Mesothelial cell of epicardium (in vitro differentiated cells): ENCODE measurements at regions not wholly inside any gene's neighbourhood (a gene's known extent, or its start where the extent isn't known, plus 50 kb on each side); places are given as distances from the start of the nearest gene placed in this dataset.
A peak's percentile ranks its signal among the peaks of the same experiment; 100 is the strongest.

ENCODE experiments used
- DNase-seq, 2 experiments: peaks; one replicate each; pipeline ENCODE4 v3.0.0; 2021; ENCODE audit warnings: low spot score in 2 of 2; ENCODE audit not compliant: unreplicated experiment in 2 of 2
- H3K27ac Mint-ChIP-seq: 2 replicates; pipeline ENCODE4 v1.8.0; 2021; ENCODE audit warnings: mixed read lengths
- H3K27me3 Mint-ChIP-seq: 2 replicates; pipeline ENCODE4 v1.8.0; 2021; ENCODE audit warnings: low read depth, mixed read lengths
- H3K36me3 Mint-ChIP-seq: 2 replicates; pipeline ENCODE4 v1.8.0; 2021; ENCODE audit warnings: mixed read lengths
- H3K4me1 Mint-ChIP-seq: 2 replicates; pipeline ENCODE4 v1.8.0; 2021; ENCODE audit warnings: mixed read lengths
- H3K4me3 Mint-ChIP-seq: 2 replicates; pipeline ENCODE4 v1.8.0; 2021; ENCODE audit warnings: mild to moderate bottlenecking, moderate library complexity, mixed read lengths
- H3K9me3 Mint-ChIP-seq: 2 replicates; pipeline ENCODE4 v1.8.0; 2021; ENCODE audit warnings: mixed read lengths
- TF ChIP-seq, protein P1 (sequence below): fragments of 200-600 bp; sonication (generic); IDR thresholded peaks from one replicate; pipeline ENCODE4 v1.5.0; 2021; ENCODE audit warnings: antibody characterized with exemption; ENCODE audit not compliant: unreplicated experiment

DNA sequence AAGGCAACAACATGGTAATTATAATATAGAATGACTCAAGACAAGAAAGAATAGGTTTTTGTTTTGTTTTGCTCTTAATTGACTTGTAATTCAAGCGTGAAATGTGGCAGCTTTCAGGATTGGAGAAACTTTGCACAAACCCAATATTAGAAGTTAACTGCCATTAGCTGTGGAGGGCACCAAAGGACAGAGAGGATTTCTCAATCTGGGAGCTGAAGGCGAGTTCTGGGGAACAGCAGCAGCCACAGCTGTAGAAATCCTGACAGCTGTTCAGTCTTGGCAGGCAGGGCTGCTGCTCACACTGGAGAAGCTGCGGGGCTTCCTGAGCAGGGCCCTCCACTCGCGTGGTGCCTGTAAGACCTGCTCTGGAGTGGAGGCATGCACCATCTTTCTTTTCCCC is 182.2 kb upstream of the IL12A start:
- peaks cover 43% of the 10 kb centered on the region for H3K4me1 Mint-ChIP-seq
- H3K27me3 Mint-ChIP-seq: no peaks in the 10 kb centered on the region
- DNase-seq: no peak
- no peaks in the 10 kb centered on the region for H3K9me3 Mint-ChIP-seq
- TF ChIP-seq, protein P1, sequence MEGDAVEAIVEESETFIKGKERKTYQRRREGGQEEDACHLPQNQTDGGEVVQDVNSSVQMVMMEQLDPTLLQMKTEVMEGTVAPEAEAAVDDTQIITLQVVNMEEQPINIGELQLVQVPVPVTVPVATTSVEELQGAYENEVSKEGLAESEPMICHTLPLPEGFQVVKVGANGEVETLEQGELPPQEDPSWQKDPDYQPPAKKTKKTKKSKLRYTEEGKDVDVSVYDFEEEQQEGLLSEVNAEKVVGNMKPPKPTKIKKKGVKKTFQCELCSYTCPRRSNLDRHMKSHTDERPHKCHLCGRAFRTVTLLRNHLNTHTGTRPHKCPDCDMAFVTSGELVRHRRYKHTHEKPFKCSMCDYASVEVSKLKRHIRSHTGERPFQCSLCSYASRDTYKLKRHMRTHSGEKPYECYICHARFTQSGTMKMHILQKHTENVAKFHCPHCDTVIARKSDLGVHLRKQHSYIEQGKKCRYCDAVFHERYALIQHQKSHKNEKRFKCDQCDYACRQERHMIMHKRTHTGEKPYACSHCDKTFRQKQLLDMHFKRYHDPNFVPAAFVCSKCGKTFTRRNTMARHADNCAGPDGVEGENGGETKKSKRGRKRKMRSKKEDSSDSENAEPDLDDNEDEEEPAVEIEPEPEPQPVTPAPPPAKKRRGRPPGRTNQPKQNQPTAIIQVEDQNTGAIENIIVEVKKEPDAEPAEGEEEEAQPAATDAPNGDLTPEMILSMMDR: no peak
- H3K4me3 Mint-ChIP-seq: no peak overlapping the region
- H3K27ac Mint-ChIP-seq: no peak overlapping the region
- H3K36me3 Mint-ChIP-seq: no peaks in the 10 kb centered on the region

DNA sequence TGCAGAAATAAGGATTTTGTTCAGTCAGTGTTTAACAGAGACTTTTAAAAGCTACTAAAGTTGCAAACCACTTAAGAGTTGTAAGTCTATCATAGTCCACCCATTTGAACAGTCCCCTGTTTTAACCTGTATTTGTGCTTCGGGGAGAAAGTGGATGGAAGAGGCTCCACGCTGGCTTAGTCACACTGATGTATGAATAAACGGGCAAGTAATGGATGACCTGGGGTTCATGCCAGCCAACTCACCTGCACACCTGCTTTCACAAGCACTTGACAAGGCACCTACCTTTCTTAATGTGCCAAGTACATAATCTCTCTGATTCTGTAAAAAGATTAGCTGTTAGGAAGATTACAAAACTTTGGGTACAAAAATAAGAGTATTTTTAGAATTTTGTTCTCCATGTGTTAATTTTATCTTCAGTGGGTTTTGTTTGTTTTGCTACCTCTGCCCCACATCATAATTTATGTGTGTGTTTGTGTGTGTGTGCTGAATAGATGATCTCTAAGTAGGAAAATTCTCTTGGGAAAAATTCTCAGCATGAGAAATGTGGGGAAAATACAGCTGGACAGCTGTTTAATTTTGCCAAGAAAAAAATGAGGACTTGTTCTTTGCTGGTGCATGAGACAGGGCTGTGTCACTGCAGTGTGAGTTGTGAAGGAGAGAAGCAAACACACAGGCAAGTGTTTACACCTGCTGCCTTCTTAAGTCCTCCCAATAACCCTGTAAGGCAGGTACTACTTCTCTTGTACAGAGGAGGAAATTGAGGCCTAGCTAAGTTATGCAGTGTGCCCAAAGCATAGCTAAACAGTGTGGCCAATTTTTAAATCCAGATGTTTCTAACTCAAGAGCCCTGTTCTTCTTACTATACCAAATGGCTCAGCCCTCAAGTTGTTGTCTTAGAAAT is 181.2 kb upstream of the IL12A start:
- no peaks in the 10 kb centered on the region for H3K36me3 Mint-ChIP-seq
- H3K27me3 Mint-ChIP-seq: no peaks in the 10 kb centered on the region
- TF ChIP-seq, protein P1: no peak
- H3K4me1 Mint-ChIP-seq: peaks cover 41% of the 10 kb centered on the region
- H3K27ac Mint-ChIP-seq: no peak overlapping the region
- no peak for DNase-seq
- no peaks in the 10 kb centered on the region for H3K9me3 Mint-ChIP-seq
- no peak overlapping the region for H3K4me3 Mint-ChIP-seq

DNA sequence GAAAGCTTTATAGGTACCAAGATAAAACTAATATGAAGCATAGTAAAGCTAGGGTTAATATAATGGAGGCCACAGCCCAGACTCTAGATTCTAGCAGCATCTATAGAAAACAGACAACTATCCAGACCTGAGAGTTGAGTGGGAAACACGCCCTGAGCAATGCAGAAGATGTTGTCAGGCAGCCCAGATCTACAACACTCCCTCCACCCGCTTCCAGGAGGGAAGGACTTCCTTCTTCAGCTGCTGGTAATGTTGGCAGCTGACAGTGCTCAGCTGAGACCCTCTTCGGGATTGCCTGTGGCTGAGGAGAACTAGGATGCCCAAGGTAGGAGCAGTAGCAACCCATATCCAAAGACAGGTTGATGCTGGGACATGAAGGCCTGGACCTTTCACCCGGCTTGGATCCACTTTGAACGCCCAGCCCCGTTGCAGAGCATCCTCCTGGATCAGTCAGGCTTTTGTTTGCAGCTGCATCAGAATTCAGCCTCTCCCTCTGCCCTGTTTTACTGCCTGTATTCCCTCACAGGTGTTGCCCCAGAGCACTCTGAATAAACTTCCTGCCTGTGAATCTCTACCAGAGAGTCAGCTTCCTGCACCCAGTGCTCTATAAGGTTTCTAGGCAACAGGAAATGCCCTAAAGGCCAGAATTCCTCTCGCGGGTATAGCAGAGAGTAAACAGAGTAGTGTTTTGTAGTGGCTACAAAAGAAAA is 174.7 kb upstream of the IL12A start:
- peaks cover 19% of the 10 kb centered on the region for H3K4me1 Mint-ChIP-seq
- TF ChIP-seq, protein P1: no peak
- no peak overlapping the region for H3K4me3 Mint-ChIP-seq
- no peaks in the 10 kb centered on the region for H3K27me3 Mint-ChIP-seq
- no peaks in the 10 kb centered on the region for H3K9me3 Mint-ChIP-seq
- H3K27ac Mint-ChIP-seq: peak overlapping the region; percentile 10
- DNase-seq: no peak
- H3K36me3 Mint-ChIP-seq: peaks cover 3% of the 10 kb centered on the region

DNA sequence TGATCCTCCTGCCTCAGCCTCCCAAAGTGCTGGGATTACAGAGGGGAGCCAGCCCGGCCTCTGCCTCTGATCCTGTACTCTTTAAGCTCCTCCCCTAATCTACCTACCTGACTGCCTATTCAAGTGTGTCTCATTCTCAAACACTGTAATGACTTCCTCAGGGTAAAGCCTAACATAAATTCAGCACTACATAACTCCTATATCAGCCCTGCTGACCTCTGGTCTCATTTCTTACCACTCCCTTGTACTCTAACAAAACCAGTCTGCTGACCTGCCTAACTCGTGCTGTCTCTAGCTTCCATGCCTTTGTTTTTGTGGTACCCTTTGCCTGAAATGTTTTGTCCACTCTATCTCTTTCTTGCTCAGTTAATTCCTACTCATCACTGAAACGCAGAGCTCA is 172.1 kb upstream of the IL12A start:
- Mint-ChIP-seq H3K27ac (no peak overlapping the region), H3K4me3 (no peak overlapping the region), H3K4me1 (peaks cover 38% of the 10 kb centered on the region), H3K9me3 (no peaks in the 10 kb centered on the region), H3K36me3 (peaks cover 3% of the 10 kb centered on the region), H3K27me3 (no peaks in the 10 kb centered on the region)
- TF ChIP-seq, protein P1: no peak
- DNase-seq: no peak

DNA sequence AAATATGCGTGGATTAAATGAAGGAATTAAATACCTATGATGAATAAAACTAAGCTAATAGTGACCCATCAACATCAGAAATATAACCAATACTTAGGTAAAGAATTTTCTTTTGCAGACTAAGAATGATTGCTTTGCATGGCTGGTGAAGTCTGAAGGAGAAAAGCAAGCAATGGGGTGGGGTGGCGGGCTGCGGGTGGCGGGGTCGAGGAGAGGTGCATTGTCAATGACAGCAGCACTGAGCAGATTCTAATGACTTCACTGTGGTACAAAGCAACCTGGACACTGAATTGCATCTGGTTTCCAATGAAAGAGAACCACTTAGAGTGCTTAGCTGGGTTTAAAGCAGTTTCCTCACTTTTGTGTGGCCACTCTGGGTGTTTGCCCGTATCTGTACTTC is 171.5 kb upstream of the IL12A start:
- Mint-ChIP-seq H3K4me3 (no peak overlapping the region), H3K36me3 (peaks cover 3% of the 10 kb centered on the region), H3K9me3 (no peaks in the 10 kb centered on the region), H3K4me1 (peaks cover 38% of the 10 kb centered on the region), H3K27ac (peak overlapping the region; percentile 80), H3K27me3 (no peaks in the 10 kb centered on the region)
- TF ChIP-seq, protein P1: no peak
- no peak for DNase-seq
